ENCODE measurements at regions not wholly inside any gene's neighbourhood (a gene's known extent, or its start where the extent isn't known, plus 50 kb on each side); places are given as distances from the start of the nearest gene placed in this dataset.

DNA sequence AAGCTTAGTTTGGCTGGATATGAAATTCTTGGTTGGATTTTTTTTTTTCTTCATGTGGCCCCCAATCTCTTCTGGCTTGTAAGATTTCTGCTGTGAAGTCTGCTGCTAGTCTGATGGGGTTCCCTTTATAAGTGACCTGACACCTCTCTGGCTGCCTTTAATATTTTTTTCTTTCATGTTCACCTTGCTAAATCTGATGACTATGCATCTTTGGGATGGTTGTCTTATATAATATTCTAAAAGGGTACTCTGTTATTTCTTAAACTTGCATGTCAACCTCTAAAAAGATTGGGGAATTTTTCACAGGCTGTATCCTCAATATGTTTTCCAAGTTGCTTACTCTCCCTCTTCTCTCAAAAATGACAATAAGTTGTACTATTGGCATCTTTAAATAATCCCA, 500.0 kb downstream of the CAAP1 start:
- H3K14ac ChIP-seq (ENCODE audit: low read length) = no peak overlapping the region
- no peaks in the 10 kb centered on the region for H3K4me1 ChIP-seq (ENCODE audit: control insufficient read depth in 2 of 2, insufficient read depth in 1 of 2, low read depth in 1 of 2, low read length in 2 of 2)
- H2BK5ac ChIP-seq (ENCODE audit: low read length) = no peak overlapping the region
- H3K4me3 ChIP-seq (ENCODE audit: low read length in 2 of 2) = no peak overlapping the region
- no peak overlapping the region for H4K91ac ChIP-seq (ENCODE audit: low read depth, low read length, poor library complexity)
- no peaks in the 10 kb centered on the region for H3K27me3 ChIP-seq (ENCODE audit: control insufficient read depth in 3 of 3, insufficient read depth in 3 of 3, low read depth in 1 of 3, low read length in 3 of 3)
- no peak overlapping the region for H3K4me2 ChIP-seq (ENCODE audit: insufficient read depth, low read length, poor library complexity, severe bottlenecking)
- DNase-seq (ENCODE audit: low spot score) = no peak
- no peak overlapping the region for H3K9ac ChIP-seq (ENCODE audit: low read depth, low read length, poor library complexity)
- H2BK15ac ChIP-seq (ENCODE audit: low read length) = no peak overlapping the region
- no peaks in the 10 kb centered on the region for H3K79me1 ChIP-seq (ENCODE audit: low read depth, low read length)
- H2BK120ac ChIP-seq (ENCODE audit: low read depth, low read length) = no peak overlapping the region
- no peak overlapping the region for H3K23ac ChIP-seq (ENCODE audit: low read depth, low read length, poor library complexity)
- no peak overlapping the region for H3K18ac ChIP-seq (ENCODE audit: low read length)
- H4K8ac ChIP-seq (ENCODE audit: low read depth, low read length) = no peak overlapping the region
- H2AK5ac ChIP-seq (ENCODE audit: low read depth, low read length) = no peak overlapping the region
- no peak overlapping the region for H3K27ac ChIP-seq (replicated peaks; ENCODE audit: low read length)
- H3K4ac ChIP-seq (ENCODE audit: low read length) = no peak overlapping the region
- no peak overlapping the region for H2BK12ac ChIP-seq (ENCODE audit: low read length)
- H2AFZ ChIP-seq (ENCODE audit: low read length) = no peak overlapping the region
- H3K36me3 ChIP-seq (replicated peaks in 1 of 2; ENCODE audit: control insufficient read depth in 2 of 2, insufficient read depth in 2 of 2, low read length in 2 of 2) = peaks cover 0 to 2% of the 10 kb centered on the region in 2 donors
- peaks cover 0 to 4% of the 10 kb centered on the region in 2 donors for H3K9me3 ChIP-seq (replicated peaks in 1 of 2; ENCODE audit: control insufficient read depth in 2 of 2, insufficient read depth in 1 of 2, low read depth in 1 of 2, low read length in 2 of 2)

DNA sequence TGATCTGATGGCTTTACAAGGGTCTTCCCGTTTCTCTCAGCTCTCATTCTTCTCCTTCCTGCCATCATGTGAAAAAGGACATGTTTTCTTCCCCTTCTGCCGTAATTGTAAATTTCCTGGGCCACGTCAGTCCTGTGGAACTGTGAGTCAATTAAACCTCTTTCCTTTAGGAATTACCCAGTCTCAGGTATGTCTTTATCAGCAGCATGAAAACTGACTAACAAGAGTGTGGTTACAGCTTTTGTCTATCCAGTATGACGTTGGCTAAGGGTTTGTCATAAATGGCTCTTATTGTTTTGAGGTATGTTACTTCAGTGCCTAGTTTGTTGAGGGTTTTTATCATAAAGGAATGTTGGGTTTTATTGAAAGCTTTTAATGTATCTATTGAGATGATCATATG, 501.6 kb downstream of the CAAP1 start:
- H3K9ac ChIP-seq (ENCODE audit: low read depth, low read length, poor library complexity) = no peak overlapping the region
- H4K91ac ChIP-seq (ENCODE audit: low read depth, low read length, poor library complexity) = no peak overlapping the region
- H2BK12ac ChIP-seq (ENCODE audit: low read length) = no peak overlapping the region
- H2BK120ac ChIP-seq (ENCODE audit: low read depth, low read length) = no peak overlapping the region
- no peak overlapping the region for H3K4me3 ChIP-seq (ENCODE audit: low read length in 2 of 2)
- peaks cover 0 to 2% of the 10 kb centered on the region in 2 donors for H3K36me3 ChIP-seq (replicated peaks in 1 of 2; ENCODE audit: control insufficient read depth in 2 of 2, insufficient read depth in 2 of 2, low read length in 2 of 2)
- no peaks in the 10 kb centered on the region for H3K4me1 ChIP-seq (ENCODE audit: control insufficient read depth in 2 of 2, insufficient read depth in 1 of 2, low read depth in 1 of 2, low read length in 2 of 2)
- no peak overlapping the region for H4K8ac ChIP-seq (ENCODE audit: low read depth, low read length)
- no CpG with 5 or more reads among the region's 4 CpGs for WGBS, 2 donors (ENCODE audit: extremely low coverage in 2 of 2, insufficient read length in 2 of 2, insufficient replicate concordance in 1 of 2)
- no peak overlapping the region for H3K4ac ChIP-seq (ENCODE audit: low read length)
- DNase-seq (ENCODE audit: low spot score) = no peak
- no peak overlapping the region for H2BK5ac ChIP-seq (ENCODE audit: low read length)
- no peak overlapping the region for H2AFZ ChIP-seq (ENCODE audit: low read length)
- peaks cover 0 to 4% of the 10 kb centered on the region in 2 donors for H3K9me3 ChIP-seq (replicated peaks in 1 of 2; ENCODE audit: control insufficient read depth in 2 of 2, insufficient read depth in 1 of 2, low read depth in 1 of 2, low read length in 2 of 2)
- H3K23ac ChIP-seq (ENCODE audit: low read depth, low read length, poor library complexity) = no peak overlapping the region
- no peak overlapping the region for H3K18ac ChIP-seq (ENCODE audit: low read length)
- no peaks in the 10 kb centered on the region for H3K27me3 ChIP-seq (ENCODE audit: control insufficient read depth in 3 of 3, insufficient read depth in 3 of 3, low read depth in 1 of 3, low read length in 3 of 3)
- no peaks in the 10 kb centered on the region for H3K79me1 ChIP-seq (ENCODE audit: low read depth, low read length)
- no peak overlapping the region for H2BK15ac ChIP-seq (ENCODE audit: low read length)
- H3K27ac ChIP-seq (replicated peaks; ENCODE audit: low read length) = no peak overlapping the region
- no peak overlapping the region for H2AK5ac ChIP-seq (ENCODE audit: low read depth, low read length)
- no peak overlapping the region for H3K4me2 ChIP-seq (ENCODE audit: insufficient read depth, low read length, poor library complexity, severe bottlenecking)
- H3K14ac ChIP-seq (ENCODE audit: low read length) = no peak overlapping the region

DNA sequence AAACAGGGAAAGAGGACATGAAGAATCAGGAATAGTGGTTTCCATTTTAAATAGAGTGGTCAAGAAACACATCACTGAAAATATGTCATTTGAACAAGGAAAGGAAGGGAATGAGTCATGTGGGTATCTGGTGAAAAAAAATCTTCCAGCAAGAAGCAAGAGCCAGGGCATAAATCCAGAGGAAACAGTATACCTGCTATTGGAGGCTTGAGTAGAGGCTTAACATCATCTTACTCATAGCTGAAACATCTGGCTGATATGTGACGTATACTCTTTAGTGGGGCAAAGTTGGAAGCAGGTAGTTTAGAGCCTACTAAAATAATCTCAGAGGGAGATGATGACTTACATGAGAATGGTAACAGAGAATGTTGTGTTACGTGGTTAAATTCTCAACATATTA, 517.2 kb downstream of the CAAP1 start:
- Histone ChIP-seq H3K27me3 (ENCODE audit: control insufficient read depth in 3 of 3, insufficient read depth in 3 of 3, low read depth in 1 of 3, low read length in 3 of 3) (no peaks in the 10 kb centered on the region), H2AFZ (ENCODE audit: low read length) (no peak overlapping the region), H3K9ac (ENCODE audit: low read depth, low read length, poor library complexity) (no peak overlapping the region)

DNA sequence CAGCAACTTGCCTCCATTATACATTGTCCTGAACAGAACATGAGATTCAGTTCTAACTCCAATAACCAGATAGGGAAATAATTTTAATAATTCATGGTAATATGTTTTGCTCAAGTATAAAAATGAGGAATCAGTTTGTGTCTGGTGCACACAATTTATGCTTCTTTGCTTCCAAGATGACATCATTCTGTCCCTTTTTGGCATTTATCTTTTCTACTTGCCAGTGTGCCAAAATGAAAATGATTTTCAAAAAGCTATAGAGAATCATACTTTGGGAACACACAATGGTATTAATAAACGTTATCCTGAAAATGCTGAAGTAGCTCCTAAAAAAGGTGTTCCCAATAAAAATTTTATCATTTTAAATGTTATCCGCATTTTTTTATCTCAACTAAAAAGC, 519.0 kb downstream of the CAAP1 start:
- Histone ChIP-seq H3K18ac (ENCODE audit: low read length) (no peak overlapping the region), H3K4me3 (ENCODE audit: low read length in 2 of 2) (no peak overlapping the region), H3K79me1 (ENCODE audit: low read depth, low read length) (no peaks in the 10 kb centered on the region), H4K8ac (ENCODE audit: low read depth, low read length) (no peak overlapping the region), H3K27me3 (ENCODE audit: control insufficient read depth in 3 of 3, insufficient read depth in 3 of 3, low read depth in 1 of 3, low read length in 3 of 3) (no peaks in the 10 kb centered on the region), H3K23ac (ENCODE audit: low read depth, low read length, poor library complexity) (no peak overlapping the region), H3K4me2 (ENCODE audit: insufficient read depth, low read length, poor library complexity, severe bottlenecking) (no peak overlapping the region), H3K4ac (ENCODE audit: low read length) (no peak overlapping the region), H3K14ac (ENCODE audit: low read length) (no peak overlapping the region), H2BK120ac (ENCODE audit: low read depth, low read length) (no peak overlapping the region), H2AK5ac (ENCODE audit: low read depth, low read length) (no peak overlapping the region), H2BK15ac (ENCODE audit: low read length) (no peak overlapping the region), H2BK12ac (ENCODE audit: low read length) (no peak overlapping the region), H2BK5ac (ENCODE audit: low read length) (no peak overlapping the region), H3K36me3 (replicated peaks in 1 of 2; ENCODE audit: control insufficient read depth in 2 of 2, insufficient read depth in 2 of 2, low read length in 2 of 2) (no peaks in the 10 kb centered on the region), H3K9ac (ENCODE audit: low read depth, low read length, poor library complexity) (no peak overlapping the region), H4K91ac (ENCODE audit: low read depth, low read length, poor library complexity) (no peak overlapping the region), H2AFZ (ENCODE audit: low read length) (no peak overlapping the region), H3K27ac (replicated peaks; ENCODE audit: low read length) (no peak overlapping the region), H3K4me1 (ENCODE audit: control insufficient read depth in 2 of 2, insufficient read depth in 1 of 2, low read depth in 1 of 2, low read length in 2 of 2) (no peaks in the 10 kb centered on the region), H3K9me3 (replicated peaks in 1 of 2; ENCODE audit: control insufficient read depth in 2 of 2, insufficient read depth in 1 of 2, low read depth in 1 of 2, low read length in 2 of 2) (no peaks in the 10 kb centered on the region)
- DNase-seq (ENCODE audit: low spot score) = no peak
- WGBS, 2 donors (ENCODE audit: extremely low coverage in 2 of 2, insufficient read length in 2 of 2, insufficient replicate concordance in 1 of 2) = no CpG with 5 or more reads among the region's 2 CpGs

More for the DNA sequence above, 517.2 kb downstream of the CAAP1 start:
- H4K8ac ChIP-seq (ENCODE audit: low read depth, low read length) = no peak overlapping the region
- no peaks in the 10 kb centered on the region for H3K9me3 ChIP-seq (replicated peaks in 1 of 2; ENCODE audit: control insufficient read depth in 2 of 2, insufficient read depth in 1 of 2, low read depth in 1 of 2, low read length in 2 of 2)
- H3K36me3 ChIP-seq (replicated peaks in 1 of 2; ENCODE audit: control insufficient read depth in 2 of 2, insufficient read depth in 2 of 2, low read length in 2 of 2) = no peaks in the 10 kb centered on the region
- no peaks in the 10 kb centered on the region for H3K79me1 ChIP-seq (ENCODE audit: low read depth, low read length)
- no peak overlapping the region for H4K91ac ChIP-seq (ENCODE audit: low read depth, low read length, poor library complexity)
- H3K4me1 ChIP-seq (ENCODE audit: control insufficient read depth in 2 of 2, insufficient read depth in 1 of 2, low read depth in 1 of 2, low read length in 2 of 2) = no peaks in the 10 kb centered on the region
- no peak overlapping the region for H2BK120ac ChIP-seq (ENCODE audit: low read depth, low read length)
- DNase-seq (ENCODE audit: low spot score) = no peak
- no CpG with 5 or more reads among the region's 2 CpGs for WGBS, 2 donors (ENCODE audit: extremely low coverage in 2 of 2, insufficient read length in 2 of 2, insufficient replicate concordance in 1 of 2)
- H3K4me3 ChIP-seq (ENCODE audit: low read length in 2 of 2) = no peak overlapping the region
- H3K4me2 ChIP-seq (ENCODE audit: insufficient read depth, low read length, poor library complexity, severe bottlenecking) = no peak overlapping the region
- H2BK5ac ChIP-seq (ENCODE audit: low read length) = no peak overlapping the region
- no peak overlapping the region for H2BK15ac ChIP-seq (ENCODE audit: low read length)
- H3K27ac ChIP-seq (replicated peaks; ENCODE audit: low read length) = no peak overlapping the region
- H2BK12ac ChIP-seq (ENCODE audit: low read length) = no peak overlapping the region
- H3K23ac ChIP-seq (ENCODE audit: low read depth, low read length, poor library complexity) = no peak overlapping the region
- H3K18ac ChIP-seq (ENCODE audit: low read length) = no peak overlapping the region
- no peak overlapping the region for H2AK5ac ChIP-seq (ENCODE audit: low read depth, low read length)
- H3K14ac ChIP-seq (ENCODE audit: low read length) = no peak overlapping the region
- H3K4ac ChIP-seq (ENCODE audit: low read length) = no peak overlapping the region

Data from neuronal stem cell (in vitro differentiated cells).